RWPE2 (cell line): ENCODE measurements at regions not wholly inside any gene's neighbourhood (a gene's known extent, or its start where the extent isn't known, plus 50 kb on each side); places are given as distances from the start of the nearest gene placed in this dataset.

Experiments
- ATAC-seq: fragments of 200-7000 bp; cut with Tn5 transposase; 3 replicates; pipeline ENCODE4 v1.9.1; 2021; ENCODE audit warnings: low read depth
- DNase-seq: peaks from one replicate; pipeline ENCODE4 v3.0.0-alpha.2; 2020; ENCODE audit warnings: low spot score
- H3K27ac ChIP-seq: fragments of 450-650 bp; 2 replicates; pipeline ENCODE4 v1.5.1; 2017; ENCODE audit warnings: mild to moderate bottlenecking; ENCODE audit not compliant: poor library complexity, severe bottlenecking
- H3K27me3 ChIP-seq: fragments of 250-450 bp; sonication (Bioruptor Pico); 2 replicates; pipeline ENCODE4 v1.5.1; 2021; ENCODE audit warnings: mild to moderate bottlenecking, moderate library complexity; ENCODE audit not compliant: insufficient read depth, poor library complexity, severe bottlenecking
- H3K36me3 ChIP-seq: fragments of 250-450 bp; sonication (Bioruptor Pico); 2 replicates; pipeline ENCODE4 v1.5.1; 2020; ENCODE audit warnings: low read depth, mild to moderate bottlenecking, moderate library complexity
- H3K4me1 ChIP-seq: fragments of 250-450 bp; sonication (Bioruptor Pico); 2 replicates; pipeline ENCODE4 v1.5.1; 2021; ENCODE audit warnings: mild to moderate bottlenecking, moderate library complexity; ENCODE audit not compliant: insufficient read depth, poor library complexity, severe bottlenecking
- H3K4me3 ChIP-seq: fragments of 250-450 bp; sonication (Bioruptor Pico); 2 replicates; pipeline ENCODE4 v1.5.1; 2021; ENCODE audit warnings: mild to moderate bottlenecking, moderate library complexity; ENCODE audit not compliant: severe bottlenecking
- H3K9me3 ChIP-seq: fragments of 250-450 bp; sonication (Bioruptor Pico); 2 replicates; pipeline ENCODE4 v1.5.1; 2021; ENCODE audit warnings: mild to moderate bottlenecking, moderate library complexity; ENCODE audit not compliant: severe bottlenecking
- CTCF ChIP-seq: fragments of 450-650 bp; IDR thresholded peaks from one replicate; pipeline ENCODE4 v1.5.1; 2017; ENCODE audit warnings: mild to moderate bottlenecking, moderate library complexity; ENCODE audit not compliant: poor library complexity, severe bottlenecking

DNA sequence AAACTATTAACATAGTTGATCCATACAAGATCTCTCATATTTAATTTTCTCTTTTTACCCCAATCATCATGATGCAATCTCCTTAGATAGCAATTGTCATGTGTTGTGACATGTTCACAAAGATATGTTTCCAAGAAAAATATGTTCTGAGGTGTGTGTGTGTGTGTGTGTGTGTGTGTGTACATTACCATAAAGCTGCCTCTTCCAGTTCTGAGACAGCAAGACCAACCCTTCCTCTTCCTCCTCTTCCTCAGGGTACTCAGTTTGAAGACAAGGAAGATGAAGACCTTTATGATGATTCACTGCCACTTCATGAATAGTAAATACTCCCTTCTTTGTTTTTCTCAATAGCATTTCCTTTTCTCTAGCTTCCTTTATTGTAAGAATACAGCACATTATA lies 303.3 kb upstream of the PRDM9 start:
- H3K9me3 ChIP-seq = no peaks in the 10 kb centered on the region
- no peaks in the 10 kb centered on the region for H3K27me3 ChIP-seq
- no peaks in the 10 kb centered on the region for H3K36me3 ChIP-seq
- no peak for ATAC-seq
- no peaks in the 10 kb centered on the region for H3K4me1 ChIP-seq
- no peak for TF ChIP-seq CTCF
- no peak for DNase-seq
- no peak overlapping the region for H3K27ac ChIP-seq
- H3K4me3 ChIP-seq = no peak overlapping the region

DNA sequence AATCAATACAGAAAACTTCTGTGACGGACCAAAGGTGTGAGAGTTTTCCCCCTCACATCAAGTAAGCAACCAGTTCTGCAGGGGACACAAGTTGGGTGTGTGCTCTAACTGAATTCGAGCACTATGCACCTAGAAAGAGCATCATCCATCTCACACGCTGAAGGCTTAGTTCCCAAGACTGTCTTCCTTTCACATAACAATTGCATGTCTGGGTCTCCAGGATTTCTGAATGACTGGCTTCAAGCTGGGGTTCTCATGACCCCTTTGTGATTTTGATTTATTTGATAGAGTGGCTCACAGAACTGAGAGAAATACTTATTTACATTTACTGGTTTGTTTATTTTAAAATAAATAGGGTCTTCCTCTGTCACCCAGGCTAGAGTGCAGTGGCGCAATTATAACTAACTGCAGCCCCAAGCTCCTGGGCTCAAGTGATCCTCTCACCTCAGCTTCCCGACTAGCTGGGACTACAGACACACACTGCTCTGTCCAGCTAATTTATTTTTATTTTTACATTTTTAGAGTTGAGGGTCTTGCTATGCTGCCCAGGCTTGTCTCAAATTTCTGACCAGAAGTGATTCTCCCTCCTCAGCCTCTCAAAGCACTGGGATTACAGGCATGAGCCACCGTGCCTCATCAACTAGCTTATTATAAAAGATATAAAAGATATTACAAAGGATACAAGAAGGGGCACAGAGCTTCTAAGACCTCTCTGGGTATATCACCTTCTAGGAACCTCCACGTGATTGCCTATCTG lies 316.7 kb upstream of the CDH12 start:
- ATAC-seq = no peak
- TF ChIP-seq CTCF = no peak
- Histone ChIP-seq H3K27me3 (no peaks in the 10 kb centered on the region), H3K27ac (no peak overlapping the region), H3K9me3 (no peaks in the 10 kb centered on the region), H3K4me1 (no peaks in the 10 kb centered on the region), H3K36me3 (no peaks in the 10 kb centered on the region), H3K4me3 (no peak overlapping the region)
- no peak for DNase-seq

DNA sequence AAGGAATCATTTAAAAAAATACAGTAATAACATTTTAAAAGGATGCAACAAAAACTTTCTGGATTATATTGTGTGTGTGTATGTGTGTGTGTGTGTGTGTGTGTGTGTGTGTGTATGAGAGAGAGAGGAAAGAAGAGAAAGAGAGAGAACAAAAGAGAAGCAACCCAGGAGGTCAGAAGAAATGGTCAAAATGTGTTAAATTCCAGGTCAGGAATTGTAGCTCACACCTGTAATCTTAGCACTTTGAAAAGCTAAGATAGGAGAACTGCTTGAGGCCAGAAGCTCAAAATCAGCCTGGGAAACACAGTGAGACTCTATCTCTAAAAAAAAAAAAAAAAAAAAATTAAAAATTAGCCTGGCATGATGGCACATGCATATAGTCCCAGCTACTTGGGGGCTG lies 311.8 kb upstream of the CDH12 start:
- Histone ChIP-seq H3K27me3 (peaks cover 2% of the 10 kb centered on the region), H3K27ac (no peak overlapping the region), H3K4me1 (no peaks in the 10 kb centered on the region), H3K4me3 (no peak overlapping the region), H3K9me3 (no peaks in the 10 kb centered on the region), H3K36me3 (no peaks in the 10 kb centered on the region)
- TF ChIP-seq CTCF = no peak
- DNase-seq = no peak
- no peak for ATAC-seq

DNA sequence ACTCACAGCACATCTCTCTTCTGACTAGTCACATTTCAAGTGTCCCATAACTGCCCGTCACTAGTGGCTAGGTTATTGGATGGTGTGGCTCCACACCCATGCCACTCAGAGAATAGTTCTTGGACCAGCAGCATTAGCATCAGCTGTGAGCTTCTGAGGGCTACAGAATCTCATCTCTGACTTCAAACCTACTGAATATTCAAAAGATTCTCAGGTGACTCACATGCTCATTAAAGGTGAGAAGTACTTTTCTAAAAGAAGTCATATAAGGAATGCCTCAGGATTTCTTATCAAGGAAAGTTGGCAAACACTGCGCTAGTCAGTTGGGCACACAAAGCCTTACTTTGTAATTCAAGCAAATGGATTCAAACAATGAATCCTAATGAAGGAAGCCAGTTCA lies 305.0 kb upstream of the CDH12 start:
- Histone ChIP-seq H3K27ac (no peak overlapping the region), H3K4me1 (no peaks in the 10 kb centered on the region), H3K27me3 (peaks cover 6% of the 10 kb centered on the region), H3K36me3 (no peaks in the 10 kb centered on the region), H3K9me3 (no peaks in the 10 kb centered on the region), H3K4me3 (no peak overlapping the region)
- ATAC-seq (no peak), DNase-seq (no peak)
- TF ChIP-seq CTCF = no peak

DNA sequence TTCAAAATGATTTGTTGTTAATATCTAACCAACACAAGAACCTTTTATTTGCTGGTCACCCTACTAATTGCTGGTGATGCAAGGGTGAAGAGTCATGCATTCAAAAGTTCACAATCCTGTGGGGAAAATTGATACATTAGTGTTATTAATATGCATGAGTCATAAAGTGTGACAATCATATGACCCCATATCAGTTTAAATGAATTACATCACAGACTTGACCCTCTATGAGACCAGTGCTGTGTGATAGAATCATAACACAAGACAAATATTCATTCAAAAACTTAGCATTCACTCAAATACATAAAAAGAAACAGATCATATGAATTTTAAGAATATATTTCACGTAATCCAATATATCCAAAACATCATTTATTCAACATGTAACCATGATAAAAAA lies 304.6 kb upstream of the CDH12 start:
- TF ChIP-seq CTCF = no peak
- ATAC-seq (no peak), DNase-seq (no peak)
- peaks cover 6% of the 10 kb centered on the region for H3K27me3 ChIP-seq
- no peak overlapping the region for H3K4me3 ChIP-seq
- no peak overlapping the region for H3K27ac ChIP-seq
- no peaks in the 10 kb centered on the region for H3K36me3 ChIP-seq
- H3K9me3 ChIP-seq = no peaks in the 10 kb centered on the region
- no peaks in the 10 kb centered on the region for H3K4me1 ChIP-seq
